ENCODE measurements at regions not wholly inside any gene's neighbourhood (a gene's known extent, or its start where the extent isn't known, plus 50 kb on each side); places are given as distances from the start of the nearest gene placed in this dataset.

DNA sequence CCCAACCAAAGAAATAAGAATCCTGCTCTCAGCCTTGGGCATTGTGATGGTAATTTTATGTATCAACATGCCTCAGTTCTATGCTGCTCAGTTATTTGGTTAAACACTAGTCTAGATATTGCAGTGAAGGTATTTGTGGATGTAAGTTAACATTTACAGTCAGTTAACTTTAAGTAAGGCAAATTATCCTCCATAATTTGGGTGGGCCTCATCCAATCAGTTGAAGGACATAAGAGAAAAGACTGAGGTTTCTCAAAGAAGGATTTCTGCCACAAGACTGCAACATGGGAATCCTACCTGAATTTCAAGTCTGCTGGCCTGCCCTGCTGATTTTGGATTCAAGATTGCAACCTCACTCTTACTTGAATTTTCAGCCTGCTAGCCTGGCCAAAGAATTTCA, 975.5 kb upstream of the ACVR2A start:
- H3K9ac ChIP-seq (ENCODE audit: extremely low read depth, insufficient read length, low read length): no peak overlapping the region
- no peak overlapping the region for H2BK120ac ChIP-seq (ENCODE audit: low read depth, low read length, poor library complexity, severe bottlenecking)
- no peak overlapping the region for H3K4me2 ChIP-seq (ENCODE audit: insufficient read depth, insufficient read length, low read length)
- no peaks in the 10 kb centered on the region for H3K23me2 ChIP-seq (ENCODE audit: insufficient read length, low read depth, low read length, poor library complexity, severe bottlenecking)
- no peak overlapping the region for H2BK12ac ChIP-seq (ENCODE audit: insufficient read length, low read depth, low read length)
- no peak overlapping the region for H3K4ac ChIP-seq (ENCODE audit: low read depth, low read length)
- H2AK5ac ChIP-seq (ENCODE audit: insufficient read length, low read length): no peak overlapping the region
- Mint-ChIP-seq H3K9me3 (peaks cover 6 to 8% of the 10 kb centered on the region in 2 experiments; a peak in 3 of 5 replicates), H3K27ac (no peak overlapping the region), H3K4me3 (no peak overlapping the region), H3K4me1 (peaks cover 14 to 15% of the 10 kb centered on the region in 2 experiments), H3K27me3 (ENCODE audit: low read depth) (no peaks in the 10 kb centered on the region), H3K36me3 (ENCODE audit: insufficient read depth in 1 of 3, low read depth in 3 of 3) (peaks cover 0 to under 1% (median 0%) of the 10 kb centered on the region in 3 experiments; a peak in 3 of 7 replicates)
- no peaks in the 10 kb centered on the region for H3K79me2 ChIP-seq (ENCODE audit: insufficient read depth, low read length)
- H4K5ac ChIP-seq (ENCODE audit: insufficient read length, low read depth, low read length): no peak overlapping the region
- TF ChIP-seq, protein P1, sequence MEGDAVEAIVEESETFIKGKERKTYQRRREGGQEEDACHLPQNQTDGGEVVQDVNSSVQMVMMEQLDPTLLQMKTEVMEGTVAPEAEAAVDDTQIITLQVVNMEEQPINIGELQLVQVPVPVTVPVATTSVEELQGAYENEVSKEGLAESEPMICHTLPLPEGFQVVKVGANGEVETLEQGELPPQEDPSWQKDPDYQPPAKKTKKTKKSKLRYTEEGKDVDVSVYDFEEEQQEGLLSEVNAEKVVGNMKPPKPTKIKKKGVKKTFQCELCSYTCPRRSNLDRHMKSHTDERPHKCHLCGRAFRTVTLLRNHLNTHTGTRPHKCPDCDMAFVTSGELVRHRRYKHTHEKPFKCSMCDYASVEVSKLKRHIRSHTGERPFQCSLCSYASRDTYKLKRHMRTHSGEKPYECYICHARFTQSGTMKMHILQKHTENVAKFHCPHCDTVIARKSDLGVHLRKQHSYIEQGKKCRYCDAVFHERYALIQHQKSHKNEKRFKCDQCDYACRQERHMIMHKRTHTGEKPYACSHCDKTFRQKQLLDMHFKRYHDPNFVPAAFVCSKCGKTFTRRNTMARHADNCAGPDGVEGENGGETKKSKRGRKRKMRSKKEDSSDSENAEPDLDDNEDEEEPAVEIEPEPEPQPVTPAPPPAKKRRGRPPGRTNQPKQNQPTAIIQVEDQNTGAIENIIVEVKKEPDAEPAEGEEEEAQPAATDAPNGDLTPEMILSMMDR (conservative IDR thresholded peaks at IDR 0.05): no peak
- H2BK5ac ChIP-seq (ENCODE audit: insufficient read length, low read length): no peak overlapping the region
- no peak overlapping the region for H3K14ac ChIP-seq (ENCODE audit: insufficient read depth, low read length)
- no peak overlapping the region for H3K56ac ChIP-seq (ENCODE audit: insufficient read length, low read depth, low read length)
- H3K27ac ChIP-seq (ENCODE audit: insufficient read length, low read depth, low read length): no peak overlapping the region
- H3K79me1 ChIP-seq (ENCODE audit: insufficient read depth, low read depth, low read length, poor library complexity, severe bottlenecking): no peaks in the 10 kb centered on the region
- H2AFZ ChIP-seq (ENCODE audit: low read length): no peak overlapping the region
- H3K9me3 ChIP-seq (ENCODE audit: control insufficient read depth, low read depth, low read length): no peaks in the 10 kb centered on the region
- no peaks in the 10 kb centered on the region for H3K4me1 ChIP-seq (ENCODE audit: insufficient read depth, low read length)
- H3K23ac ChIP-seq (ENCODE audit: insufficient read length, low read depth, low read length): no peak overlapping the region
- no peaks in the 10 kb centered on the region for H3K27me3 ChIP-seq (ENCODE audit: insufficient read depth, low read length)
- H4K91ac ChIP-seq (ENCODE audit: insufficient read length, low read depth, low read length): no peak overlapping the region
- no peaks in the 10 kb centered on the region for H4K20me1 ChIP-seq (ENCODE audit: control insufficient read depth, insufficient read depth, insufficient read length)
- H4K8ac ChIP-seq (replicated peaks; ENCODE audit: insufficient read length, low read depth, low read length): no peak overlapping the region
- H2BK20ac ChIP-seq (ENCODE audit: low read depth, low read length, poor library complexity, severe bottlenecking): no peak overlapping the region
- H3K18ac ChIP-seq (ENCODE audit: insufficient read length, low read depth, low read length): no peak overlapping the region
- DNase-seq: no peak
- H3T11ph ChIP-seq (ENCODE audit: low read length): no peak overlapping the region
- H2BK15ac ChIP-seq (ENCODE audit: low read depth, low read length): no peak overlapping the region
